HCT116 (cell line): ENCODE measurements at regions not wholly inside any gene's neighbourhood (a gene's known extent, or its start where the extent isn't known, plus 50 kb on each side); places are given as distances from the start of the nearest gene placed in this dataset.

Experiments
- ATAC-seq: fragments of 200-7000 bp; cut with Tn5 transposase; 2 replicates; pipeline ENCODE4 v1.9.1; 2020; ENCODE audit warnings: mild to moderate bottlenecking, moderate library complexity
- BruUV-seq: library from RNA; stranded (reverse); fragments of 400-500 nt; replicated peaks from 2 replicates; lab custom pipeline; 2021; lab: Mats Ljungman, UMichigan
- CTCF ChIA-PET: fragments of 300-600 bp; sonication (Branson Sonifier 250); formaldehyde crosslinking; loops from one replicate; lab custom pipeline; 2021; ENCODE audit warnings: antibody characterized with exemption; lab: Charles Lee
- POLR2A ChIA-PET: fragments of 300-600, 350-600 bp; sonication (Branson Sonifier 250); formaldehyde crosslinking; loops from one replicate; lab custom pipeline; 2021; ENCODE audit warnings: antibody characterized with exemption; lab: Charles Lee
- RAD21 ChIA-PET, 2 experiments: fragments of 300-600 bp; sonication (Branson Sonifier 250); formaldehyde crosslinking; loops; one replicate each; lab custom pipeline; 2023; ENCODE audit warnings: low total read pairs in 2 of 2; ENCODE audit not compliant: uncharacterized antibody in 2 of 2, unreplicated experiment in 2 of 2, low non-redundant PET in 1 of 2; lab: Charles Lee
- DNase-seq: peaks from one replicate; pipeline ENCODE4 v3.0.0-alpha.2; 2010; ENCODE audit warnings: low read depth, low spot score
- H2AFZ ChIP-seq: fragments of 200-600 bp; shearing (Covaris generic), sonication (generic); 2 replicates; pipeline ENCODE4 v1.6.1; 2017; ENCODE audit warnings: low read depth, mixed run types, mixed read lengths, antibody characterized with exemption, low read length; ENCODE audit not compliant: poor library complexity, severe bottlenecking
- H3K27ac ChIP-seq: 2 replicates; pipeline ENCODE4 v1.5.1; 2012; ENCODE audit warnings: low read depth, low read length
- H3K27me3 ChIP-seq: fragments of 200-600 bp; sonication (generic); 2 replicates; pipeline ENCODE4 v1.6.1; 2016; ENCODE audit warnings: mixed run types, low read length, mixed read lengths; ENCODE audit not compliant: insufficient read depth
- H3K36me3 ChIP-seq, 2 experiments: fragments of 200-500 bp in 1 of 2; fragments of 200-600 bp in 1 of 2; sonication (Bioruptor generic) in 1 of 2; sonication (generic) in 1 of 2; 2 replicates each; pipeline versions ENCODE4 v1.5.1 to v1.6.1; 2014 to 2016; ENCODE audit warnings: low read length in 2 of 2, inconsistent platforms in 1 of 2, mixed read lengths in 1 of 2, mixed run types in 1 of 2; ENCODE audit not compliant: insufficient read depth in 2 of 2, control insufficient read depth in 1 of 2
- H3K4me1 ChIP-seq, 2 experiments: fragments of 200-600 bp in 1 of 2; sonication (generic) in 1 of 2; 2 replicates each; pipeline versions ENCODE4 v1.5.1 to v1.6.1; 2012 to 2017; ENCODE audit warnings: low read length in 2 of 2, inconsistent platforms in 1 of 2, mild to moderate bottlenecking in 1 of 2, mixed read lengths in 1 of 2, mixed run types in 1 of 2, moderate library complexity in 1 of 2; ENCODE audit not compliant: insufficient read depth in 2 of 2, control insufficient read depth in 1 of 2
- H3K4me2 ChIP-seq: fragments of 200-600 bp; sonication (generic); 2 replicates; pipeline ENCODE4 v1.6.1; 2017; ENCODE audit warnings: mixed run types, low read length, mixed read lengths
- H3K4me3 ChIP-seq, 2 experiments: fragments of 200-600 bp in 1 of 2; sonication (generic) in 1 of 2; replicated peaks in 1 of 2; 2 replicates each; pipeline ENCODE4 v1.5.1; 2011 to 2016; ENCODE audit warnings: low read length in 2 of 2, control low read depth in 1 of 2, low read depth in 1 of 2, mild to moderate bottlenecking in 1 of 2, mixed read lengths in 1 of 2, mixed run types in 1 of 2
- H3K79me2 ChIP-seq: fragments of 200-600 bp; sonication (generic); 2 replicates; pipeline ENCODE4 v1.6.1; 2017; ENCODE audit warnings: mild to moderate bottlenecking, mixed run types, low read length, moderate library complexity, mixed read lengths; ENCODE audit not compliant: insufficient read depth
- H3K9ac ChIP-seq: fragments of 200-600 bp; sonication (generic); 2 replicates; pipeline ENCODE4 v1.6.1; 2016; ENCODE audit warnings: low read length, mixed read lengths
- H3K9me2 ChIP-seq: fragments of 200-600 bp; sonication (generic), shearing (Covaris generic); 2 replicates; pipeline ENCODE4 v1.6.1; 2017; ENCODE audit warnings: mixed run types, mild to moderate bottlenecking, moderate library complexity; ENCODE audit not compliant: insufficient read depth
- H3K9me3 ChIP-seq, 2 experiments: fragments of 200-500 bp in 1 of 2; fragments of 200-600 bp in 1 of 2; sonication (Bioruptor generic) in 1 of 2; sonication (generic) in 1 of 2; 2 replicates each; pipeline ENCODE4 v1.6.1; 2014 to 2017; ENCODE audit warnings: low read length in 2 of 2, mixed read lengths in 2 of 2, inconsistent platforms in 1 of 2, low read depth in 1 of 2, mild to moderate bottlenecking in 1 of 2, mixed run types in 1 of 2, moderate library complexity in 1 of 2; ENCODE audit not compliant: control insufficient read depth in 1 of 2, insufficient read depth in 1 of 2
- H4K20me1 ChIP-seq: fragments of 200-600 bp; sonication (generic), shearing (Covaris generic); 2 replicates; pipeline ENCODE4 v1.6.1; 2017; ENCODE audit warnings: mixed run types, mild to moderate bottlenecking, moderate library complexity; ENCODE audit not compliant: insufficient read depth
- CBX3 ChIP-seq: IDR thresholded peaks from 2 replicates; pipeline ENCODE4 v1.6.1; 2012; ENCODE audit warnings: low read depth
- EGR1 ChIP-seq: IDR thresholded peaks from 2 replicates; pipeline ENCODE4 v1.6.1; 2012; ENCODE audit warnings: low read depth
- ELF1 ChIP-seq: IDR thresholded peaks from 2 replicates; pipeline ENCODE4 v1.6.1; 2012; ENCODE audit warnings: low read depth, borderline replicate concordance
- EZH2phosphoT487 ChIP-seq: fragments of 200-600 bp; IDR thresholded peaks from 2 replicates; pipeline ENCODE4 v1.6.1; 2018; ENCODE audit warnings: antibody characterized with exemption, borderline replicate concordance
- FOSL1 ChIP-seq: IDR thresholded peaks from 2 replicates; pipeline ENCODE4 v1.6.1; 2012; ENCODE audit warnings: low read depth
- JUND ChIP-seq: IDR thresholded peaks from 2 replicates; pipeline ENCODE4 v1.6.1; 2012
- POLR2A ChIP-seq: IDR thresholded peaks from 2 replicates; pipeline ENCODE4 v1.7.0; 2011; ENCODE audit warnings: borderline replicate concordance; ENCODE audit not compliant: insufficient read depth, insufficient read length; ENCODE audit errors: extremely low read depth
- RAD21 ChIP-seq: IDR thresholded peaks from 2 replicates; pipeline ENCODE4 v1.6.1; 2012; ENCODE audit warnings: low read depth, mild to moderate bottlenecking
- SIN3A ChIP-seq: IDR thresholded peaks from 2 replicates; pipeline ENCODE4 v1.6.1; 2012; ENCODE audit warnings: low read depth
- SP1 ChIP-seq: IDR thresholded peaks from 2 replicates; pipeline ENCODE4 v1.6.1; 2012; ENCODE audit warnings: low read depth
- YY1 ChIP-seq: IDR thresholded peaks from 2 replicates; pipeline ENCODE4 v1.6.1; 2011; ENCODE audit warnings: low read length, low read depth, moderate library complexity, mild to moderate bottlenecking; ENCODE audit not compliant: insufficient replicate concordance; ENCODE audit errors: extremely low read depth
- ZFX ChIP-seq: fragments of 450-650 bp; IDR thresholded peaks from 2 replicates; pipeline ENCODE4 v1.6.1; 2017
- intact Hi-C: fragments of 100-400 bp; cut with micrococcal nuclease; formaldehyde crosslinking; loops from 2 replicates; pipeline ENCODE4 v1.10.0; 2022
- TF ChIP-seq, protein P1 (sequence below): IDR thresholded peaks from 2 replicates; pipeline ENCODE4 v1.6.1; 2011; ENCODE audit warnings: mild to moderate bottlenecking, low read length, moderate library complexity; ENCODE audit not compliant: insufficient replicate concordance; ENCODE audit errors: extremely low read depth
- TF ChIP-seq, protein P2 (sequence below): IDR thresholded peaks from 2 replicates; pipeline ENCODE4 v1.6.1; 2012
- TF ChIP-seq, protein P3 (sequence below): IDR thresholded peaks from 2 replicates; pipeline ENCODE4 v1.6.1; 2012
- TF ChIP-seq, protein P4 (sequence below), 3 experiments: fragments of 200-600 bp in 1 of 3; sonication (generic) in 1 of 3; IDR thresholded peaks in 2 of 3; conservative IDR thresholded peaks in 1 of 3; 2 replicates each; pipeline ENCODE4 v1.5.1; 2012 to 2017; ENCODE audit warnings: low read depth in 2 of 3, low read length in 2 of 3, antibody characterized with exemption in 1 of 3, borderline replicate concordance in 1 of 3, control low read depth in 1 of 3, mild to moderate bottlenecking in 1 of 3, mixed read lengths in 1 of 3, mixed run types in 1 of 3, moderate library complexity in 1 of 3; ENCODE audit not compliant: insufficient read depth in 1 of 3

DNA sequence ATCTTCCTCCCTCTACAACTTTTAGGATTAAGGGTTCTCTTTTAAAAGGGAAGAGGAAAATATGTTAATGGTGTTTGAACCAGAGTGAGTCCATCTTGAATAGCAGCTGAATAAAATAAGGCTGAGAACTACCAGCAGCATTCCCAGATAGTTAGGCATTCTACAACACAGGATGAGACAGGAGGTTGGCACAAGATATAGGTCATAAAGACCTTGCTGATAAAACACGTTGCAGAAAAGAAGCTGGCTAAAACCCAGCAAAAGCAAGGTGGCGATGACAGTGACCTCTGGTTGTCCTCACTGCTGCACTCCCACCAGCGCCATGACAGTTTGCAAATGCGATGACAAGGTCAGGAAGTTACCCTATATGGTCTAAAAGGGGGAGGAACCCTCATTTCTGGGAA lies 77.8 kb downstream of the PLK2 start:
- intact Hi-C loops, result no loop called here
- ChIA-PET CTCF (no interaction called here), POLR2A (no interaction called here), RAD21 (no interaction called here)
- no peak overlapping the region for H3K4me2 ChIP-seq
- ATAC-seq (no peak), DNase-seq (no peak)
- H3K9me2 ChIP-seq, result no peaks in the 10 kb centered on the region
- H3K4me1 ChIP-seq, result no peaks in the 10 kb centered on the region
- no peak overlapping the region for H3K9ac ChIP-seq
- H3K36me3 ChIP-seq, result no peaks in the 10 kb centered on the region
- no peak overlapping the region for H3K27ac ChIP-seq
- no peaks in the 10 kb centered on the region for H3K79me2 ChIP-seq
- BruUV-seq, result no TSS peak
- no peak overlapping the region for H3K4me3 ChIP-seq
- peaks cover 0 to 13% of the 10 kb centered on the region in 2 experiments; a peak in 1 of 4 replicates for H3K9me3 ChIP-seq
- no peaks in the 10 kb centered on the region for H3K27me3 ChIP-seq
- H2AFZ ChIP-seq, result no peak overlapping the region
- no peaks in the 10 kb centered on the region for H4K20me1 ChIP-seq
- TF ChIP-seq FOSL1 (no peak), YY1 (no peak), SIN3A (no peak), EGR1 (no peak), ZFX (no peak), CBX3 (no peak), SP1 (no peak), ELF1 (no peak), RAD21 (no peak), POLR2A (no peak), EZH2phosphoT487 (no peak), JUND (no peak)
- TF ChIP-seq, protein P1, sequence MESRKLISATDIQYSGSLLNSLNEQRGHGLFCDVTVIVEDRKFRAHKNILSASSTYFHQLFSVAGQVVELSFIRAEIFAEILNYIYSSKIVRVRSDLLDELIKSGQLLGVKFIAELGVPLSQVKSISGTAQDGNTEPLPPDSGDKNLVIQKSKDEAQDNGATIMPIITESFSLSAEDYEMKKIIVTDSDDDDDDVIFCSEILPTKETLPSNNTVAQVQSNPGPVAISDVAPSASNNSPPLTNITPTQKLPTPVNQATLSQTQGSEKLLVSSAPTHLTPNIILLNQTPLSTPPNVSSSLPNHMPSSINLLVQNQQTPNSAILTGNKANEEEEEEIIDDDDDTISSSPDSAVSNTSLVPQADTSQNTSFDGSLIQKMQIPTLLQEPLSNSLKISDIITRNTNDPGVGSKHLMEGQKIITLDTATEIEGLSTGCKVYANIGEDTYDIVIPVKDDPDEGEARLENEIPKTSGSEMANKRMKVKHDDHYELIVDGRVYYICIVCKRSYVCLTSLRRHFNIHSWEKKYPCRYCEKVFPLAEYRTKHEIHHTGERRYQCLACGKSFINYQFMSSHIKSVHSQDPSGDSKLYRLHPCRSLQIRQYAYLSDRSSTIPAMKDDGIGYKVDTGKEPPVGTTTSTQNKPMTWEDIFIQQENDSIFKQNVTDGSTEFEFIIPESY, result no peak
- TF ChIP-seq, protein P2, sequence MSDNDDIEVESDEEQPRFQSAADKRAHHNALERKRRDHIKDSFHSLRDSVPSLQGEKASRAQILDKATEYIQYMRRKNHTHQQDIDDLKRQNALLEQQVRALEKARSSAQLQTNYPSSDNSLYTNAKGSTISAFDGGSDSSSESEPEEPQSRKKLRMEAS, result no peak
- TF ChIP-seq, protein P3, sequence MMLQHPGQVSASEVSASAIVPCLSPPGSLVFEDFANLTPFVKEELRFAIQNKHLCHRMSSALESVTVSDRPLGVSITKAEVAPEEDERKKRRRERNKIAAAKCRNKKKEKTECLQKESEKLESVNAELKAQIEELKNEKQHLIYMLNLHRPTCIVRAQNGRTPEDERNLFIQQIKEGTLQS, result no peak
- TF ChIP-seq, protein P4, sequence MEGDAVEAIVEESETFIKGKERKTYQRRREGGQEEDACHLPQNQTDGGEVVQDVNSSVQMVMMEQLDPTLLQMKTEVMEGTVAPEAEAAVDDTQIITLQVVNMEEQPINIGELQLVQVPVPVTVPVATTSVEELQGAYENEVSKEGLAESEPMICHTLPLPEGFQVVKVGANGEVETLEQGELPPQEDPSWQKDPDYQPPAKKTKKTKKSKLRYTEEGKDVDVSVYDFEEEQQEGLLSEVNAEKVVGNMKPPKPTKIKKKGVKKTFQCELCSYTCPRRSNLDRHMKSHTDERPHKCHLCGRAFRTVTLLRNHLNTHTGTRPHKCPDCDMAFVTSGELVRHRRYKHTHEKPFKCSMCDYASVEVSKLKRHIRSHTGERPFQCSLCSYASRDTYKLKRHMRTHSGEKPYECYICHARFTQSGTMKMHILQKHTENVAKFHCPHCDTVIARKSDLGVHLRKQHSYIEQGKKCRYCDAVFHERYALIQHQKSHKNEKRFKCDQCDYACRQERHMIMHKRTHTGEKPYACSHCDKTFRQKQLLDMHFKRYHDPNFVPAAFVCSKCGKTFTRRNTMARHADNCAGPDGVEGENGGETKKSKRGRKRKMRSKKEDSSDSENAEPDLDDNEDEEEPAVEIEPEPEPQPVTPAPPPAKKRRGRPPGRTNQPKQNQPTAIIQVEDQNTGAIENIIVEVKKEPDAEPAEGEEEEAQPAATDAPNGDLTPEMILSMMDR (IDR thresholded peaks at IDR 0.05 in 2 of 3, conservative IDR thresholded peaks at IDR 0.05 in 1 of 3; ENCODE audit: borderline replicate concordance in 1 of 3, insufficient read depth in 1 of 3, low read depth in 2 of 3, low read length in 2 of 3), result no peak
